ENCODE measurements at regions not wholly inside any gene's neighbourhood (a gene's known extent, or its start where the extent isn't known, plus 50 kb on each side); places are given as distances from the start of the nearest gene placed in this dataset.
A peak's percentile ranks its signal among the peaks of the same experiment; 100 is the strongest.

DNA sequence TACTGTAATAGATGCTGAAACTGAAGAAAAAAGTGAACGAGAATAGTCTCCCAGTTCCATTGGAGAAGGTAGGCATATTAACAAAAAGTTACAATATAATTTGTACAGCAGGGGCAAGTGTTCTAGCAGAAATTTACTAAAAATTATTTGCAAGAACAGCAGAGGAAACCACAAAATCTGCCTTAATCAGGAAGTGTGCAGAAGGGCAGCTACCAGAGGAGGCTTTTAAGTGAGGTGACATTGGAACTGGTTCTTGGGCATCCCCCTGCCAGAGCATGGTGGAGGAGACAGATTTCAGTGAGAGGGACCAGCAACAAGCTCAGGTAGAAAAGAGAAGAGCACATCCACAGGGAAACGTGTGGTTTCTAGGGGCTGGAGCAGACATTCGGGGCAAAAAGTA lies 279.3 kb upstream of the CAMK1G start:
- Histone ChIP-seq H3K36me3 (ENCODE audit: insufficient read depth, low read length) (no peaks in the 10 kb centered on the region), H3K9me3 (replicated peaks; ENCODE audit: low read length) (no peaks in the 10 kb centered on the region), H3K4me3 (ENCODE audit: low read length) (no peak overlapping the region), H3K9ac (ENCODE audit: low read depth, low read length) (no peak overlapping the region), H3K27me3 (ENCODE audit: control insufficient read depth, insufficient read depth, low read length) (peaks cover 9% of the 10 kb centered on the region), H3K4me1 (ENCODE audit: control insufficient read depth, insufficient read depth, low read length) (no peaks in the 10 kb centered on the region), H3K4me2 (ENCODE audit: low read length) (no peak overlapping the region)

DNA sequence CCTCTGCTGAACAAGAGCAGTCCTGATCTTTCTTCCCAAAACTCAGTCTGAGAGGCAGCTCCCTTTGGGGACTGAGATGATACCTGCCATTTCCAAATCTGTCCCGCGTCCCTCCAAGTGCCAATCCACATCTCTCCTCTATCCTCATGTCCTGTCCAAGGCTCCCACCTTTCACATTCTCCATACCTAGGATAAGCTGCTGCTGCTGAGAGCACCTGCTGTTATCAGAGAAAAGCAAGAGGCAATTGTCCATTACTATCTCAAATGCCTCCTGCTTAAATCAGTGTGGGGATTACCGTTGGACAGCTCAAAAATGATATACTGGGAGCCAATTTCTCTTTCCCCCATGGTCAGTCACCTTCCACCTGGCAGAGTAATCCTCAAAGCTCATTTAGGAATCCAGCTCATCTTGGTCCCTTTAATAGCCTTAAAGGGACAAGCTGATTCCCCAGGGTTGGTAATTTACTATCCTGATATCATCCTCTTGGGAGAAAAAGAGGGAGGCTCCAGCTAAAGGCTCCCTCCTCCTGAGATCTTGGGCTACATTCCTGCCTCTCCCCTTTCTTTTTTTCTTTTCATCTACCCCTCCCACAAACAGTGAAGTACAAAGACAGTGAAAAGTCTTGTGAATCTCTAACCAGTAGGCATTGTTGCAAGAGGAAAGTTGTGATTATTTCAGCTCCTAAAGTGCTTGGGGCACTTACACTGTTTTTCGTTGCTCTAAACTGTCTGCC lies 278.1 kb upstream of the CAMK1G start:
- H3K27me3 ChIP-seq (ENCODE audit: control insufficient read depth, insufficient read depth, low read length) = peaks cover 9% of the 10 kb centered on the region
- H3K4me2 ChIP-seq (ENCODE audit: low read length) = no peak overlapping the region
- no peaks in the 10 kb centered on the region for H3K4me1 ChIP-seq (ENCODE audit: control insufficient read depth, insufficient read depth, low read length)
- no peak overlapping the region for H3K9ac ChIP-seq (ENCODE audit: low read depth, low read length)
- H3K9me3 ChIP-seq (replicated peaks; ENCODE audit: low read length) = no peaks in the 10 kb centered on the region
- no peaks in the 10 kb centered on the region for H3K36me3 ChIP-seq (ENCODE audit: insufficient read depth, low read length)
- no peak overlapping the region for H3K4me3 ChIP-seq (ENCODE audit: low read length)

DNA sequence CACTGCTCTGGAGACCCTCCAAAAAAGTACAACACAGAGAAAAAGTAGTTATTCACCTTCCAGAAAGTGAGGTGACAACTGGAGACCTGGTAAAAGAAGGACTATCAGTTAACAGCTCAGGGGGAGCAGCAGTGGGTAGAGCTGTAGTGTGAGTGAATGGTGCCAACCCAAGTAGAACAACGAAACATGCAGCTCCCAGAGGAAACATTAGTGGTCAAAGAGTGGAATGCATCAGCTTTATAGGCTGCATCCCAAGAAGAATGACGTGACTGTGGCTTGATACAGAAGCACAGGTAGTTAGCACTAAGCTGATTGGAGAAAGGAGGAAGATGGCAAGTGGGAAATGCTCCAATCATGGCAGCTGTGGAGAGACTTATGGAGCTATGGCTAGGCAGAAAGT lies 275.7 kb upstream of the CAMK1G start:
- H3K9me3 ChIP-seq (replicated peaks; ENCODE audit: low read length) = no peaks in the 10 kb centered on the region
- H3K9ac ChIP-seq (ENCODE audit: low read depth, low read length) = no peak overlapping the region
- H3K36me3 ChIP-seq (ENCODE audit: insufficient read depth, low read length) = no peaks in the 10 kb centered on the region
- H3K4me3 ChIP-seq (ENCODE audit: low read length) = no peak overlapping the region
- H3K4me1 ChIP-seq (ENCODE audit: control insufficient read depth, insufficient read depth, low read length) = no peaks in the 10 kb centered on the region
- no peak overlapping the region for H3K4me2 ChIP-seq (ENCODE audit: low read length)
- H3K27me3 ChIP-seq (ENCODE audit: control insufficient read depth, insufficient read depth, low read length) = peaks cover 9% of the 10 kb centered on the region

DNA sequence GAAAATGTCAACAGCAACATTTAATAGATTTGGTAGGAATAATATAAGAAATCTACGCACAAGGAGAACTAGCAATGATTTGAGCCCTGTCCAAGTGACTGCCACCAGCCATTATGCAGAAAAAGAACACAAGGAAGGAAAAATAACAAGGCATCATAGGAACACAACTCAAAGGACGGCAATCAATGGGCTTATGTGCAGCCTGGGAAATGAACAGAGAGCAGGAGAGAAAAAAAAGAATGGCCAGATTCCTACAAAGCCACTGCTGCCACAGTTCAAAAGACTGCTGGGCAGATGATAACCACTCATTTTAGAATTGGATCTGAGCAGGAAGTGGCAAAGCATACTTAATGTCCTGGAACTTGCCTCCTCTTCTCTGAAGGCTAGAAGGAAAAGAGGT lies 274.3 kb upstream of the CAMK1G start:
- Histone ChIP-seq H3K4me2 (ENCODE audit: low read length) (no peak overlapping the region), H3K4me1 (ENCODE audit: control insufficient read depth, insufficient read depth, low read length) (no peaks in the 10 kb centered on the region), H3K9ac (ENCODE audit: low read depth, low read length) (no peak overlapping the region), H3K36me3 (ENCODE audit: insufficient read depth, low read length) (no peaks in the 10 kb centered on the region), H3K4me3 (ENCODE audit: low read length) (no peak overlapping the region), H3K9me3 (replicated peaks; ENCODE audit: low read length) (no peaks in the 10 kb centered on the region), H3K27me3 (ENCODE audit: control insufficient read depth, insufficient read depth, low read length) (peaks cover 9% of the 10 kb centered on the region)

DNA sequence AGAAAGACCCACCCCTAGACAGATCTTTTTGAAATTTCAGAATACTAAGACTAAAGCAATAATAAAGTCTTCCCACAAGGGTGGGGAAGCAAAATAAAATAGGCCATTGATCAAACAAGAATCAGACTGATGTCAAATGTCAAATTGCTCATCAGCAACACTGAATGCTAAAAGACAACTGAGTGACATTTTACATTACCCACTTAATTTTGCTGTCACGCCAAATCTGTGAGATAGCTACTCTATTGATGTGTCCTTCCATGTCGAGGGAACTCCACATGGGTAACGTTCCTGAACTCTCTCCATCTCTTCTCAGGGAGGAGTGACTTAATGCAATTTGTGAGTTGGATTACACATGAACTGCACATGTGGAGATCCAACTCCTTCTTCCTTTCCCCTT lies 271.7 kb upstream of the CAMK1G start:
- Histone ChIP-seq H3K27me3 (ENCODE audit: control insufficient read depth, insufficient read depth, low read length) (no peaks in the 10 kb centered on the region), H3K4me1 (ENCODE audit: control insufficient read depth, insufficient read depth, low read length) (no peaks in the 10 kb centered on the region), H3K9me3 (replicated peaks; ENCODE audit: low read length) (no peaks in the 10 kb centered on the region), H3K4me2 (ENCODE audit: low read length) (no peak overlapping the region), H3K4me3 (ENCODE audit: low read length) (no peak overlapping the region), H3K9ac (ENCODE audit: low read depth, low read length) (no peak overlapping the region), H3K36me3 (ENCODE audit: insufficient read depth, low read length) (no peaks in the 10 kb centered on the region)

DNA sequence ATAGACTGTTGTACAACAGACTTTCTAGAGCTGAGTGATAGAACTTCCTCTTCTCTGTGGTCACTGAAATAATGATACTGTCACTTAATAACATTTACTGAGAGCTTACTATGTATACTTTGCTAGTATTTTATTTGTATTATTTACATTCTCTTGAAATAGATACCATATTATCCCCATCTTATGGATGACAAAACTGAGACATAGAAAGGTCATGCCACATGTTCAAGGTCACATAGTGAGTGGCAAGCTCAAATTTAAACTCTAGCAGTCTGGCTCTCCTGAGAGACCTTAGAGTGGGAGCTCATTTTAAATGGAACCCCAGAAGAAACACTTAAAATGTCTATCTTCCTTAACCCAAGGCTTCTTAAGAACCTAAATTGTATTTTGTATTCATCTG lies 266.6 kb upstream of the CAMK1G start:
- H3K36me3 ChIP-seq (ENCODE audit: insufficient read depth, low read length) = no peaks in the 10 kb centered on the region
- H3K4me3 ChIP-seq (ENCODE audit: low read length) = no peak overlapping the region
- H3K9ac ChIP-seq (ENCODE audit: low read depth, low read length) = no peak overlapping the region
- no peaks in the 10 kb centered on the region for H3K27me3 ChIP-seq (ENCODE audit: control insufficient read depth, insufficient read depth, low read length)
- H3K4me1 ChIP-seq (ENCODE audit: control insufficient read depth, insufficient read depth, low read length) = peaks cover 18% of the 10 kb centered on the region
- no peak overlapping the region for H3K4me2 ChIP-seq (ENCODE audit: low read length)
- no peaks in the 10 kb centered on the region for H3K9me3 ChIP-seq (replicated peaks; ENCODE audit: low read length)

DNA sequence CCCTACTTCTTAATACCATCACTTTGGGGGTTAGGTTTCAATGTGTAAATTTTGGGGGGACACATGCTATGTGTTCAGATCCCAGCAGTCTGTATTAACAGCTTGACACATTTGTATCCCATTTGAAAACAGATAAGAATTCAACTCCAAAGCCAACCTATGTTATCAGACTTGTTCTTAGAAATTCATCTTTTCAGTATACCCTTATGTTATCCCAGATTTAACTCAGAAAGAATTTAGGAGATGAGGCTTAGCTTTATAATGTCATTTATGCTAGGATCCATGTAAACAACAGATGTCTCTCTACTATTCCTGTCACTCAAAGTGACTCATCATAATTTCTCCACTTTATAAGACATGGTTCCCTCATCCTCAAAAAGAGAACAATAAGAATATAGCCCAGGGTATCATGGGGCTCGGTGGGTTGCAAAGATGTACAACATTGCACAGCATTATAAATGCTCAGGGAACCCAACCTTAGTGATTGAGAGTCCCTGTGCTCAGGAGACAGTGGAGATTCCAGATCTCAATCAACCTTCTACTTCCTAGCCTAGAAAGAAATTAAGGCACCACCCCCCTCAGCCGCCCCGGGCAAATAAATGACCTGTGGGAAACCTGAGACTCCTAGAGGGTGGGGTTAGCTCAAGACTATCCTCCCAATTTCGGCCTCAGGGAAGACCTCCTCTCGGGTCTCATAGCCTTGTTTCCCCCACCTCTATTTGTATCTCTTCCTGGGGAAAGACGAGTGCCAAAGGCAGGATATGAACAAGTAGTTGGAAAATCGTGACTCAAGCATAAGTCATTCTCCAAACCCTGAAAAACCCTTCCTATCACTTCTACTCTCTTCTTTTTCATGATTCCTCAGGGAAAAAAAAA lies 265.1 kb upstream of the CAMK1G start:
- Histone ChIP-seq H3K4me2 (ENCODE audit: low read length) (peak overlapping the region; percentile 62), H3K27me3 (ENCODE audit: control insufficient read depth, insufficient read depth, low read length) (no peaks in the 10 kb centered on the region), H3K4me1 (ENCODE audit: control insufficient read depth, insufficient read depth, low read length) (peaks cover 18% of the 10 kb centered on the region), H3K36me3 (ENCODE audit: insufficient read depth, low read length) (no peaks in the 10 kb centered on the region), H3K4me3 (ENCODE audit: low read length) (peak overlapping the region; percentile 43), H3K9ac (ENCODE audit: low read depth, low read length) (peak overlapping the region; percentile 59), H3K9me3 (replicated peaks; ENCODE audit: low read length) (no peaks in the 10 kb centered on the region)

DNA sequence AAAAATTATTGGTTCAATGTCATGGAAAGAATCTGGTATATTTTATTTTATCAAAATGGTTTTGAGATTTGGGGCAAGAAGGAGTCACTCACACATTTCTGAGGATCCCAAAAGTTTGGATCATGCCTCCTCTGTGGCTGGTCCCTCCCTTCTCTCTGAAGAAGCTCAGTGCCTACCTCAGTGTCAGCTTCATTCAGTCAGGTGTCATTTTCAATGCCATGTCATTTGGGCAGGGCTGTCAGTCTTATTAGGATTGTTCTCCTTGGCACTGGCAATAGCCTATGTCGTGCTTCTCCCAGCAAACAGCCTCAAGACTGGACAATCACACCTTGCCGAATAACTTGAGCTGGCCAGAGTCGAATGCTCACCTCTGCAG lies 264.5 kb upstream of the CAMK1G start:
- H3K9ac ChIP-seq (ENCODE audit: low read depth, low read length) = peak overlapping the region; percentile 27
- H3K27me3 ChIP-seq (ENCODE audit: control insufficient read depth, insufficient read depth, low read length) = no peaks in the 10 kb centered on the region
- no peaks in the 10 kb centered on the region for H3K9me3 ChIP-seq (replicated peaks; ENCODE audit: low read length)
- H3K4me2 ChIP-seq (ENCODE audit: low read length) = peak overlapping the region; percentile 26
- H3K4me3 ChIP-seq (ENCODE audit: low read length) = no peak overlapping the region
- H3K4me1 ChIP-seq (ENCODE audit: control insufficient read depth, insufficient read depth, low read length) = peaks cover 18% of the 10 kb centered on the region
- no peaks in the 10 kb centered on the region for H3K36me3 ChIP-seq (ENCODE audit: insufficient read depth, low read length)

DNA sequence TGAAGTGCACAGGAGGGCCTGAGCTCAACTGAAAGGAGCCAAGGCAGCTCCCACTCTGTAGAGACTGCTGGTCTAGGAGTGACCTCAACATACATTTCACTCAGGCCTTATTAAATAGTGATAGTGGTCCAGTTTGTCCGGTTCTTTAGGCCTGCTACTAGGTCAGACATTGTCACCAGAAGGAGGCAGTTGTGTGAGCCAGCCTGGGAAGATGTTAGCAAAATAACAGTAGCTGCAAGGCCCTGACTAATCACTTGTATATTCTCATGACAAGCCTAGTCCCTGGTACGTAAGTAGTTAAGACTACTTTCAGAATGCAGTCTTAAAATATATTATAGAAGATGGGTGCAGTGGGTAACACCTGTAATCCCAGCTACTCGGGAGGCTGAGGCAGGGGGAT lies 264.0 kb upstream of the CAMK1G start:
- peaks cover 18% of the 10 kb centered on the region for H3K4me1 ChIP-seq (ENCODE audit: control insufficient read depth, insufficient read depth, low read length)
- no peaks in the 10 kb centered on the region for H3K27me3 ChIP-seq (ENCODE audit: control insufficient read depth, insufficient read depth, low read length)
- H3K4me2 ChIP-seq (ENCODE audit: low read length) = no peak overlapping the region
- H3K36me3 ChIP-seq (ENCODE audit: insufficient read depth, low read length) = no peaks in the 10 kb centered on the region
- H3K4me3 ChIP-seq (ENCODE audit: low read length) = no peak overlapping the region
- no peaks in the 10 kb centered on the region for H3K9me3 ChIP-seq (replicated peaks; ENCODE audit: low read length)
- H3K9ac ChIP-seq (ENCODE audit: low read depth, low read length) = no peak overlapping the region

DNA sequence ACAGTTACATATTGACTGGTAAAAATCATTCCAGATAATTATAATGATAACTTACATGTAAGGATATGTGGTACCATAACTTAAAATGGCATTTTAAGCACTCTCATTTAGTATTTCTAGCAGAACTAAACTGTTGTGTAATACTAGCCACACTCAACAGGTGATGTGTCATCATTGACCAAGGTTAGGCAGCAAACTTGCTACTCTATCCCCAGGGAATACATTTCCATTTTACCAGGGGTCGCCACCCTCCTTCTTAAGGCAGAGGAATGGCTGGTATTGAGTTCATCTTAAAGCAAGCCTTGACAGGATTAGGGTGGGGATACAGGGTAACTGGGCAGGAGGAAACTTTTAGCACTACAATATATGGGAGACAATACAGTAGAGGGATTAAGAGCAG lies 259.8 kb upstream of the CAMK1G start:
- Histone ChIP-seq H3K27me3 (ENCODE audit: control insufficient read depth, insufficient read depth, low read length) (no peaks in the 10 kb centered on the region), H3K36me3 (ENCODE audit: insufficient read depth, low read length) (no peaks in the 10 kb centered on the region), H3K9ac (ENCODE audit: low read depth, low read length) (no peak overlapping the region), H3K4me1 (ENCODE audit: control insufficient read depth, insufficient read depth, low read length) (peaks cover 8% of the 10 kb centered on the region), H3K4me2 (ENCODE audit: low read length) (no peak overlapping the region), H3K4me3 (ENCODE audit: low read length) (no peak overlapping the region), H3K9me3 (replicated peaks; ENCODE audit: low read length) (no peaks in the 10 kb centered on the region)

DNA sequence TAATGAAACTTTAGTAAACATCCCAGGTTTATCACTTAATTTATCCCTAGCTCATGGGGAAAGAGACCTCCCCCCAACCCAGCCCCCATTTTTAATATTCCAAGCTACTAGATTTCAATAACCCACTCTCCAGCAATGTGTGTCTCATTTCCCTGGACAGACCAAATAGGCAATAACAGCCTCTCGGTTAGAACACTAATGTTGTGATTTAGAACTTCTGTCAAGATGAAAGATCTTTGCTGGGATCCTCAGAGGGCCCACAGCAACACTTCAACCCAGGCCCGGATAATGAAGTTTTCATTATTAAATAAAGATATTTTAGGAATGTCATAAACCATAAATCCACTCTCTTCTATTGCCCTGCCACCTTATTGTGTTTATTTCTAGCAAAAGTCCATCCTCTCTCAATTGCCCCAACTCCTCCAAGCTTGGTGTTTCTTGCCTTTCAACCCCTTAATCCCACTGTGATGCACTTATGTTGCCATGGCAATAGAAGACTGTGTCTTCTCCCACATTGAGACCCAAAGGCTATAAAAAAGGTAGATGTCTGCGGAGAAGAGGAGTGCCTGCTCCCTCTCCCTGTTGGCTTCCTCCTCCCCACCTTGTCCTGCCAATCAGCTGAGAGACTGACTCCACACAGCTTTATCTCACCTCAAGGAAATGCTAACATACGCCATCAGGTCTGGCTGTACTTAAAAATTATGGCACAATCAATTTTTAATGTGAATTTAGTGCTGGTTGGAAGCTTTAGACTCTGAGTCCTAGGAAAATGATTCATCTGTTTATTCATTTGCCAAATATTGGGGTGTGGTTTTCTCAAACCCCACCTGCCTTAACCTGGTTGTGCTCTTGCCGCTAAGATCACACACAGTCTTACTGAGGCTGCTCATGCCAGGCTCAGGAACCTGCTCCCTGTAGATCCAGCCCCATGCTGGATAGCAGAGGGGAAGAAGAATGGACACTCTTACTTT lies 258.3 kb upstream of the CAMK1G start:
- Histone ChIP-seq H3K27me3 (ENCODE audit: control insufficient read depth, insufficient read depth, low read length) (no peaks in the 10 kb centered on the region), H3K9ac (ENCODE audit: low read depth, low read length) (no peak overlapping the region), H3K36me3 (ENCODE audit: insufficient read depth, low read length) (no peaks in the 10 kb centered on the region), H3K4me3 (ENCODE audit: low read length) (no peak overlapping the region), H3K4me1 (ENCODE audit: control insufficient read depth, insufficient read depth, low read length) (no peaks in the 10 kb centered on the region), H3K9me3 (replicated peaks; ENCODE audit: low read length) (no peaks in the 10 kb centered on the region), H3K4me2 (ENCODE audit: low read length) (no peak overlapping the region)
